ENCODE measurements at regions not wholly inside any gene's neighbourhood (a gene's known extent, or its start where the extent isn't known, plus 50 kb on each side); places are given as distances from the start of the nearest gene placed in this dataset.

- TF ChIP-seq POLR2A (IDR thresholded peaks at IDR 0.05), result no peak
- TF ChIP-seq EP300 (IDR thresholded peaks at IDR 0.05), result no peak
Observed at GRCh38 chr12:41802803-41803202, 341.9 kb downstream of the GXYLT1 start.
